ENCODE measurements at regions not wholly inside any gene's neighbourhood (a gene's known extent, or its start where the extent isn't known, plus 50 kb on each side); places are given as distances from the start of the nearest gene placed in this dataset.

- DNase-seq (ENCODE audit: extremely low spot score) = no peak
- TF ChIP-seq BHLHE40 (IDR thresholded peaks at IDR 0.05; ENCODE audit: borderline replicate concordance) (no peak), ZNF384 (IDR thresholded peaks at IDR 0.05) (no peak), ARNT (IDR thresholded peaks at IDR 0.05) (no peak), CTBP1 (IDR thresholded peaks at IDR 0.05; ENCODE audit: borderline replicate concordance) (no peak), PKNOX1 (IDR thresholded peaks at IDR 0.05) (no peak), FOXA1 (IDR thresholded peaks at IDR 0.05) (no peak), NFRKB (IDR thresholded peaks at IDR 0.05) (no peak), HDGF (IDR thresholded peaks at IDR 0.05; ENCODE audit: borderline replicate concordance) (no peak), FOXK2 (IDR thresholded peaks at IDR 0.05) (no peak)
- CTCF ChIA-PET = no interaction called here
- POLR2A ChIA-PET = no interaction called here
Measured at GRCh38 chr16:79510879-79511278, 89.7 kb downstream of the MAF start.

- ChIA-PET CTCF (no interaction called here), POLR2A (no interaction called here)
- TF ChIP-seq SP1 (IDR thresholded peaks at IDR 0.05) = no peak
- no peak for TF ChIP-seq PKNOX1 (IDR thresholded peaks at IDR 0.05)
- TF ChIP-seq ZNF384 (IDR thresholded peaks at IDR 0.05) = no peak
- TF ChIP-seq NFRKB (IDR thresholded peaks at IDR 0.05) = no peak
- TF ChIP-seq BHLHE40 (IDR thresholded peaks at IDR 0.05; ENCODE audit: borderline replicate concordance) = no peak
- no peak for TF ChIP-seq FOXM1 (IDR thresholded peaks at IDR 0.05; ENCODE audit: borderline replicate concordance)
- TF ChIP-seq ARNT (IDR thresholded peaks at IDR 0.05) = no peak
- DNase-seq (ENCODE audit: extremely low spot score) = no peak
Measured at GRCh38 chr16:79509906-79510305, 90.6 kb downstream of the MAF start.

GRCh38 chr16:79509211-79509631, 91.3 kb downstream of the MAF start:
- DNase-seq (ENCODE audit: extremely low spot score) = no peak
- ChIA-PET POLR2A (no interaction called here), CTCF (no interaction called here)
- TF ChIP-seq ELF4 (IDR thresholded peaks at IDR 0.05) (no peak), NFRKB (IDR thresholded peaks at IDR 0.05) (no peak), SUZ12 (IDR thresholded peaks at IDR 0.05) (no peak), ARNT (IDR thresholded peaks at IDR 0.05) (no peak), LEF1 (IDR thresholded peaks at IDR 0.05; ENCODE audit: borderline replicate concordance) (no peak)

- ChIA-PET CTCF (no interaction called here), POLR2A (no interaction called here)
- TF ChIP-seq SP1 (IDR thresholded peaks at IDR 0.05) (no peak), FOXK2 (IDR thresholded peaks at IDR 0.05) (no peak), HDGF (IDR thresholded peaks at IDR 0.05; ENCODE audit: borderline replicate concordance) (no peak), FOXA1 (IDR thresholded peaks at IDR 0.05) (no peak), NFRKB (IDR thresholded peaks at IDR 0.05) (no peak), CTBP1 (IDR thresholded peaks at IDR 0.05; ENCODE audit: borderline replicate concordance) (no peak), SUZ12 (IDR thresholded peaks at IDR 0.05) (no peak), FOXM1 (IDR thresholded peaks at IDR 0.05; ENCODE audit: borderline replicate concordance) (no peak), L3MBTL2 (conservative IDR thresholded peaks at IDR 0.05) (no peak), ARNT (IDR thresholded peaks at IDR 0.05) (no peak), BHLHE40 (IDR thresholded peaks at IDR 0.05; ENCODE audit: borderline replicate concordance) (no peak), ZNF384 (IDR thresholded peaks at IDR 0.05) (no peak), ELF4 (IDR thresholded peaks at IDR 0.05) (no peak), PKNOX1 (IDR thresholded peaks at IDR 0.05) (no peak), TARDBP (IDR thresholded peaks at IDR 0.05) (no peak), LEF1 (IDR thresholded peaks at IDR 0.05; ENCODE audit: borderline replicate concordance) (no peak)
- no peak for DNase-seq (ENCODE audit: extremely low spot score)
Measured at GRCh38 chr16:79508294-79508693, 92.2 kb downstream of the MAF start.

GRCh38 chr16:79505344-79505743, 95.2 kb downstream of the MAF start:
- ChIA-PET CTCF (no interaction called here), POLR2A (no interaction called here)
- DNase-seq (ENCODE audit: extremely low spot score) = no peak
- TF ChIP-seq L3MBTL2 (conservative IDR thresholded peaks at IDR 0.05) (no peak), FOXM1 (IDR thresholded peaks at IDR 0.05; ENCODE audit: borderline replicate concordance) (no peak)

GRCh38 chr16:79503511-79503910, 97.0 kb downstream of the MAF start:
- CTCF ChIA-PET = no interaction called here
- no peak for DNase-seq (ENCODE audit: extremely low spot score)
- TF ChIP-seq BHLHE40 (IDR thresholded peaks at IDR 0.05; ENCODE audit: borderline replicate concordance) = no peak
- TF ChIP-seq FOXK2 (IDR thresholded peaks at IDR 0.05) = no peak
- no peak for TF ChIP-seq SP1 (IDR thresholded peaks at IDR 0.05)
- no peak for TF ChIP-seq FOXM1 (IDR thresholded peaks at IDR 0.05; ENCODE audit: borderline replicate concordance)
- no peak for TF ChIP-seq SUZ12 (IDR thresholded peaks at IDR 0.05)
- no peak for TF ChIP-seq ZNF384 (IDR thresholded peaks at IDR 0.05)
- no peak for TF ChIP-seq CTBP1 (IDR thresholded peaks at IDR 0.05; ENCODE audit: borderline replicate concordance)
- no peak for TF ChIP-seq FOXA1 (IDR thresholded peaks at IDR 0.05)
- POLR2A ChIA-PET = no interaction called here

- CTCF ChIA-PET = no interaction called here
- POLR2A ChIA-PET = no interaction called here
- TF ChIP-seq LEF1 (IDR thresholded peaks at IDR 0.05; ENCODE audit: borderline replicate concordance) (no peak), ARNT (IDR thresholded peaks at IDR 0.05) (no peak), FOXA1 (IDR thresholded peaks at IDR 0.05) (no peak), CTBP1 (IDR thresholded peaks at IDR 0.05; ENCODE audit: borderline replicate concordance) (no peak), TARDBP (IDR thresholded peaks at IDR 0.05) (no peak), HDGF (IDR thresholded peaks at IDR 0.05; ENCODE audit: borderline replicate concordance) (no peak), FOXM1 (IDR thresholded peaks at IDR 0.05; ENCODE audit: borderline replicate concordance) (no peak), PKNOX1 (IDR thresholded peaks at IDR 0.05) (no peak), L3MBTL2 (conservative IDR thresholded peaks at IDR 0.05) (no peak), SP1 (IDR thresholded peaks at IDR 0.05) (no peak), BHLHE40 (IDR thresholded peaks at IDR 0.05; ENCODE audit: borderline replicate concordance) (no peak), NFRKB (IDR thresholded peaks at IDR 0.05) (no peak), SUZ12 (IDR thresholded peaks at IDR 0.05) (no peak), ELF4 (IDR thresholded peaks at IDR 0.05) (no peak), ZNF384 (IDR thresholded peaks at IDR 0.05) (no peak), FOXK2 (IDR thresholded peaks at IDR 0.05) (no peak)
- DNase-seq (ENCODE audit: extremely low spot score) = no peak
Measured at GRCh38 chr16:79501446-79501845, 99.1 kb downstream of the MAF start.

Measured in HEK293T (cell line).